H9 (cell line): ENCODE measurements at regions not wholly inside any gene's neighbourhood (a gene's known extent, or its start where the extent isn't known, plus 50 kb on each side); places are given as distances from the start of the nearest gene placed in this dataset.

Experiments used
- DNase-seq: peaks from one replicate; pipeline ENCODE4 v3.0.0-alpha.2; 2017
- H2AFZ ChIP-seq: one replicate; pipeline ENCODE4 v1.6.1; 2013; ENCODE audit warnings: mild to moderate bottlenecking, low read length, control low read depth, moderate library complexity
- H2AK5ac ChIP-seq: 2 replicates; pipeline ENCODE4 v1.6.1; 2013; ENCODE audit warnings: low read length, control low read depth, mixed read lengths; ENCODE audit not compliant: insufficient read length
- H2BK120ac ChIP-seq: one replicate; pipeline ENCODE4 v1.6.1; 2013; ENCODE audit warnings: low read depth, mild to moderate bottlenecking, low read length, control low read depth, inconsistent platforms; ENCODE audit not compliant: poor library complexity, severe bottlenecking
- H2BK12ac ChIP-seq: 2 replicates; pipeline ENCODE4 v1.6.1; 2013; ENCODE audit warnings: low read length, control low read depth, mixed read lengths, low read depth; ENCODE audit not compliant: insufficient read length
- H2BK15ac ChIP-seq: 2 replicates; pipeline ENCODE4 v1.6.1; 2013; ENCODE audit warnings: low read depth, low read length, control low read depth
- H2BK20ac ChIP-seq: one replicate; pipeline ENCODE4 v1.6.1; 2013; ENCODE audit warnings: low read depth, mild to moderate bottlenecking, low read length, control low read depth, inconsistent platforms; ENCODE audit not compliant: poor library complexity, severe bottlenecking
- H2BK5ac ChIP-seq: 2 replicates; pipeline ENCODE4 v1.6.1; 2013; ENCODE audit warnings: low read length, control low read depth, mixed read lengths; ENCODE audit not compliant: insufficient read length
- H3K14ac ChIP-seq: 2 replicates; pipeline ENCODE4 v1.6.1; 2013; ENCODE audit warnings: low read length, control low read depth; ENCODE audit not compliant: insufficient read depth
- H3K18ac ChIP-seq: 2 replicates; pipeline ENCODE4 v1.6.1; 2013; ENCODE audit warnings: low read depth, mild to moderate bottlenecking, mixed read lengths, low read length, control low read depth; ENCODE audit not compliant: insufficient read length
- H3K23ac ChIP-seq: 2 replicates; pipeline ENCODE4 v1.6.1; 2013; ENCODE audit warnings: low read length, control low read depth, mixed read lengths, low read depth; ENCODE audit not compliant: insufficient read length
- H3K23me2 ChIP-seq: 2 replicates; pipeline ENCODE4 v1.6.1; 2013; ENCODE audit warnings: low read depth, mild to moderate bottlenecking, mixed read lengths, low read length, control low read depth; ENCODE audit not compliant: insufficient read length, poor library complexity, severe bottlenecking
- H3K27ac ChIP-seq: 2 replicates; pipeline ENCODE4 v1.5.1; 2013; ENCODE audit warnings: low read length, control low read depth, mixed read lengths, low read depth; ENCODE audit not compliant: insufficient read length
- H3K27me3 ChIP-seq: 2 replicates; pipeline ENCODE4 v1.6.1; 2013; ENCODE audit warnings: low read length, control low read depth, inconsistent platforms; ENCODE audit not compliant: insufficient read depth
- H3K4ac ChIP-seq: 2 replicates; pipeline ENCODE4 v1.6.1; 2013; ENCODE audit warnings: low read depth, mild to moderate bottlenecking, control low read depth, inconsistent platforms, low read length, moderate library complexity
- H3K4me1 ChIP-seq: 2 replicates; pipeline ENCODE4 v1.6.1; 2013; ENCODE audit warnings: low read length, control low read depth, inconsistent platforms; ENCODE audit not compliant: insufficient read depth
- H3K4me2 ChIP-seq: 2 replicates; pipeline ENCODE4 v1.6.1; 2013; ENCODE audit warnings: low read length, control low read depth, mixed read lengths; ENCODE audit not compliant: insufficient read length, insufficient read depth
- H3K56ac ChIP-seq: 2 replicates; pipeline ENCODE4 v1.6.1; 2013; ENCODE audit warnings: low read depth, mild to moderate bottlenecking, mixed read lengths, low read length, control low read depth; ENCODE audit not compliant: insufficient read length
- H3K79me1 ChIP-seq: 2 replicates; pipeline ENCODE4 v1.6.1; 2013; ENCODE audit warnings: low read depth, mild to moderate bottlenecking, moderate library complexity, low read length, control low read depth, inconsistent platforms; ENCODE audit not compliant: insufficient read depth, poor library complexity, severe bottlenecking
- H3K79me2 ChIP-seq: 2 replicates; pipeline ENCODE4 v1.6.1; 2013; ENCODE audit warnings: low read length, control low read depth, inconsistent platforms; ENCODE audit not compliant: insufficient read depth
- H3K9ac ChIP-seq: 2 replicates; pipeline ENCODE4 v1.6.1; 2013; ENCODE audit warnings: low read length, control low read depth, mixed read lengths; ENCODE audit not compliant: insufficient read length; ENCODE audit errors: extremely low read depth
- H3K9me3 ChIP-seq: one replicate; pipeline ENCODE4 v1.6.1; 2013; ENCODE audit warnings: low read depth, low read length, inconsistent platforms; ENCODE audit not compliant: control insufficient read depth
- H3T11ph ChIP-seq: one replicate; pipeline ENCODE4 v1.6.1; 2013; ENCODE audit warnings: mild to moderate bottlenecking, low read length, control low read depth, inconsistent platforms
- H4K20me1 ChIP-seq: one replicate; pipeline ENCODE4 v1.6.1; 2013; ENCODE audit not compliant: control insufficient read depth, insufficient read length, insufficient read depth
- H4K5ac ChIP-seq: 2 replicates; pipeline ENCODE4 v1.6.1; 2013; ENCODE audit warnings: low read depth, mild to moderate bottlenecking, mixed read lengths, low read length, control low read depth; ENCODE audit not compliant: insufficient read length
- H4K8ac ChIP-seq: replicated peaks from 2 replicates; pipeline ENCODE4 v1.6.1; 2013; ENCODE audit warnings: low read length, control low read depth, mixed read lengths, low read depth; ENCODE audit not compliant: insufficient read length
- H4K91ac ChIP-seq: 2 replicates; pipeline ENCODE4 v1.6.1; 2013; ENCODE audit warnings: low read depth, mild to moderate bottlenecking, moderate library complexity, mixed read lengths, low read length, control low read depth; ENCODE audit not compliant: insufficient read length
- H3K27ac Mint-ChIP-seq, 3 experiments: 2 replicates in 2 of 3; 3 replicates in 1 of 3; pipeline ENCODE4 v1.8.0; 2020 to 2021; ENCODE audit warnings: mixed read lengths in 3 of 3, mild to moderate bottlenecking in 1 of 3, moderate library complexity in 1 of 3
- H3K27me3 Mint-ChIP-seq: 2 replicates; pipeline ENCODE4 v1.8.0; 2021; ENCODE audit warnings: low read depth, mild to moderate bottlenecking, moderate library complexity, mixed read lengths
- H3K36me3 Mint-ChIP-seq, 3 experiments: 2 replicates in 2 of 3; 3 replicates in 1 of 3; pipeline ENCODE4 v1.8.0; 2020 to 2021; ENCODE audit warnings: low read depth in 3 of 3, mixed read lengths in 3 of 3; ENCODE audit not compliant: insufficient read depth in 1 of 3
- H3K4me1 Mint-ChIP-seq, 2 experiments: 2 replicates each; pipeline ENCODE4 v1.8.0; 2020; ENCODE audit warnings: mixed read lengths in 2 of 2
- H3K4me3 Mint-ChIP-seq, 2 experiments: 2 replicates in 1 of 2; 3 replicates in 1 of 2; pipeline ENCODE4 v1.8.0; 2020 to 2021; ENCODE audit warnings: mild to moderate bottlenecking in 2 of 2, mixed read lengths in 2 of 2, moderate library complexity in 1 of 2
- H3K9me3 Mint-ChIP-seq, 2 experiments: 2 replicates in 1 of 2; 3 replicates in 1 of 2; pipeline ENCODE4 v1.8.0; 2020; ENCODE audit warnings: mild to moderate bottlenecking in 2 of 2, mixed read lengths in 2 of 2, moderate library complexity in 1 of 2
- WGBS: extraction: QIAGEN DNeasy Blood & Tissue Kit; methylation state at CpG from one replicate; pipeline ENCODE4 v1.1.7; 2013; ENCODE audit warnings: missing lambda C conversion rate, low lambda C conversion rate, mixed read lengths; ENCODE audit not compliant: insufficient read length; ENCODE audit errors: extremely low coverage; 5-methylcytosine and 5-hydroxymethylcytosine counted together
- TF ChIP-seq, protein P1 (sequence below): fragments of 200-600 bp; sonication (generic); conservative IDR thresholded peaks from 3 replicates; pipeline ENCODE4 v1.8.0; 2021; ENCODE audit warnings: antibody characterized with exemption, mild to moderate bottlenecking

DNA sequence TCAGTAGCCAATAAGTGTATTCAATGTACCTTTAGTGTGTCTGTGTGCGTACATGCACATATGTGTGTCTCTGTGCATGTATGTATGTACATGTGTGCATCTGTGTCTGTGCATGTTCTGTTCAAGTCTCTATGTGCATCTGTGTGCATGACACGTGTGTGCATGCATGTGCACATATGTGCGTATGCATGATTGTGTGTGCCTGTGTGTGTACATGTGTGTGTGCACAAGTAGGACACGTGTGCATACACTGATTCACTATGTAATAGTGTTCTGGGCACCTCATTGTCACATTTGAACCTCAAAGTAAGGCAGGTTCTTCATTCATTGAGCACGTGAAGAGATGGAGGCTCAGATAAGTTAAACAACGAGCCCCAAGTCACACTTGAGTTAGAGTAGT, 142.6 kb upstream of the COPS8 start:
- H2BK20ac ChIP-seq, result no peak overlapping the region
- no peaks in the 10 kb centered on the region for H3K79me2 ChIP-seq
- no peak for DNase-seq
- no peak overlapping the region for H3K9ac ChIP-seq
- no peak overlapping the region for H4K8ac ChIP-seq
- H3K27me3 ChIP-seq, result no peaks in the 10 kb centered on the region
- H2BK5ac ChIP-seq, result no peak overlapping the region
- TF ChIP-seq, protein P1, sequence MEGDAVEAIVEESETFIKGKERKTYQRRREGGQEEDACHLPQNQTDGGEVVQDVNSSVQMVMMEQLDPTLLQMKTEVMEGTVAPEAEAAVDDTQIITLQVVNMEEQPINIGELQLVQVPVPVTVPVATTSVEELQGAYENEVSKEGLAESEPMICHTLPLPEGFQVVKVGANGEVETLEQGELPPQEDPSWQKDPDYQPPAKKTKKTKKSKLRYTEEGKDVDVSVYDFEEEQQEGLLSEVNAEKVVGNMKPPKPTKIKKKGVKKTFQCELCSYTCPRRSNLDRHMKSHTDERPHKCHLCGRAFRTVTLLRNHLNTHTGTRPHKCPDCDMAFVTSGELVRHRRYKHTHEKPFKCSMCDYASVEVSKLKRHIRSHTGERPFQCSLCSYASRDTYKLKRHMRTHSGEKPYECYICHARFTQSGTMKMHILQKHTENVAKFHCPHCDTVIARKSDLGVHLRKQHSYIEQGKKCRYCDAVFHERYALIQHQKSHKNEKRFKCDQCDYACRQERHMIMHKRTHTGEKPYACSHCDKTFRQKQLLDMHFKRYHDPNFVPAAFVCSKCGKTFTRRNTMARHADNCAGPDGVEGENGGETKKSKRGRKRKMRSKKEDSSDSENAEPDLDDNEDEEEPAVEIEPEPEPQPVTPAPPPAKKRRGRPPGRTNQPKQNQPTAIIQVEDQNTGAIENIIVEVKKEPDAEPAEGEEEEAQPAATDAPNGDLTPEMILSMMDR, result no peak
- no peaks in the 10 kb centered on the region for H3K4me1 ChIP-seq
- no peaks in the 10 kb centered on the region for H3K9me3 ChIP-seq
- Mint-ChIP-seq H3K4me3 (no peak overlapping the region), H3K27ac (no peak overlapping the region), H3K27me3 (peaks cover 5% of the 10 kb centered on the region), H3K9me3 (no peaks in the 10 kb centered on the region), H3K4me1 (peaks cover 8 to 9% of the 10 kb centered on the region in 2 experiments; a peak in 3 of 4 replicates), H3K36me3 (no peaks in the 10 kb centered on the region)
- no peaks in the 10 kb centered on the region for H4K20me1 ChIP-seq
- no peak overlapping the region for H3K18ac ChIP-seq
- H3K79me1 ChIP-seq, result no peaks in the 10 kb centered on the region
- no peak overlapping the region for H3K27ac ChIP-seq
- H2BK12ac ChIP-seq, result no peak overlapping the region
- no peaks in the 10 kb centered on the region for H3K23me2 ChIP-seq
- H3T11ph ChIP-seq, result no peak overlapping the region
- H2AK5ac ChIP-seq, result no peak overlapping the region
- no peak overlapping the region for H3K4ac ChIP-seq
- no peak overlapping the region for H3K56ac ChIP-seq
- H4K91ac ChIP-seq, result no peak overlapping the region
- H2BK15ac ChIP-seq, result no peak overlapping the region
- no peak overlapping the region for H3K14ac ChIP-seq
- no peak overlapping the region for H3K4me2 ChIP-seq
- H2AFZ ChIP-seq, result no peak overlapping the region
- no CpG with 5 or more reads among the region's 6 CpGs for WGBS
- H2BK120ac ChIP-seq, result no peak overlapping the region
- H4K5ac ChIP-seq, result no peak overlapping the region
- no peak overlapping the region for H3K23ac ChIP-seq
